RWPE2 (cell line): ENCODE measurements at regions not wholly inside any gene's neighbourhood (a gene's known extent, or its start where the extent isn't known, plus 50 kb on each side); places are given as distances from the start of the nearest gene placed in this dataset.

Experiments used
- ATAC-seq: fragments of 200-7000 bp; cut with Tn5 transposase; 3 replicates; pipeline ENCODE4 v1.9.1; 2021; ENCODE audit warnings: low read depth
- DNase-seq: peaks from one replicate; pipeline ENCODE4 v3.0.0-alpha.2; 2020; ENCODE audit warnings: low spot score
- H3K27ac ChIP-seq: fragments of 450-650 bp; 2 replicates; pipeline ENCODE4 v1.5.1; 2017; ENCODE audit warnings: mild to moderate bottlenecking; ENCODE audit not compliant: poor library complexity, severe bottlenecking
- H3K27me3 ChIP-seq: fragments of 250-450 bp; sonication (Bioruptor Pico); 2 replicates; pipeline ENCODE4 v1.5.1; 2021; ENCODE audit warnings: mild to moderate bottlenecking, moderate library complexity; ENCODE audit not compliant: insufficient read depth, poor library complexity, severe bottlenecking
- H3K36me3 ChIP-seq: fragments of 250-450 bp; sonication (Bioruptor Pico); 2 replicates; pipeline ENCODE4 v1.5.1; 2020; ENCODE audit warnings: low read depth, mild to moderate bottlenecking, moderate library complexity
- H3K4me1 ChIP-seq: fragments of 250-450 bp; sonication (Bioruptor Pico); 2 replicates; pipeline ENCODE4 v1.5.1; 2021; ENCODE audit warnings: mild to moderate bottlenecking, moderate library complexity; ENCODE audit not compliant: insufficient read depth, poor library complexity, severe bottlenecking
- H3K4me3 ChIP-seq: fragments of 250-450 bp; sonication (Bioruptor Pico); 2 replicates; pipeline ENCODE4 v1.5.1; 2021; ENCODE audit warnings: mild to moderate bottlenecking, moderate library complexity; ENCODE audit not compliant: severe bottlenecking
- H3K9me3 ChIP-seq: fragments of 250-450 bp; sonication (Bioruptor Pico); 2 replicates; pipeline ENCODE4 v1.5.1; 2021; ENCODE audit warnings: mild to moderate bottlenecking, moderate library complexity; ENCODE audit not compliant: severe bottlenecking
- TF ChIP-seq, protein P1 (sequence below): fragments of 450-650 bp; IDR thresholded peaks from one replicate; pipeline ENCODE4 v1.5.1; 2017; ENCODE audit warnings: mild to moderate bottlenecking, moderate library complexity; ENCODE audit not compliant: poor library complexity, severe bottlenecking

DNA sequence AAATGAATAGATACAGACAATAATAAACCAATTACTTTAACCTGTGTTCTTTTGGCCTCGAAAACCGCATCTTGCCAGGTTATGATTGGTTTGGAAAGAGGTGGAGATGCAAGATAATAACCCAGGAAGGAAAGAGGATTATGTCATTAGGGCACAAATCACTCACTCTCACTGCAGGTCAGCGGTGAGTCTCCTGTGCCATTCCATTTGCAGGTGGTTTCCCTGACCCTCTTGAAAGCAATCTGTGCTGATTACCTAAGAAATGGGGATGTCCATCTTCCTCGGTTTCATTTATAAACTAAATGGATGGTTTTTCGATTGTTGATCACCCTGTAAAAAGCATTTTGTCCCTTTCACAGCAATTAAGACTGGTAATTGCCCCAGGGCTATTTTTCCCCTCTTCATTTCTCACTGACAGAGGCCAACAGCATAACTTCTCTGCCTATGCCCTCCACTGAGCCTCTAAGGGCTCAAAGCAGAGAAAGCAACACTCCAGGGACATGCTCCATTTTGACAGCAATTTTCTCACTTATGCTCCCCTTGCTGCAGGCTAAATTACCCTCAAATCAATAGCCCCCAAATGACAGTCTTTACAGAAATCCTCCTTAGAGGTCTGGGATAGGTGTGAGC is 257.5 kb downstream of the IPMK start:
- H3K27me3 ChIP-seq, result no peaks in the 10 kb centered on the region
- no peaks in the 10 kb centered on the region for H3K36me3 ChIP-seq
- ATAC-seq (no peak), DNase-seq (no peak)
- no peaks in the 10 kb centered on the region for H3K9me3 ChIP-seq
- no peak overlapping the region for H3K27ac ChIP-seq
- no peak overlapping the region for H3K4me3 ChIP-seq
- TF ChIP-seq, protein P1, sequence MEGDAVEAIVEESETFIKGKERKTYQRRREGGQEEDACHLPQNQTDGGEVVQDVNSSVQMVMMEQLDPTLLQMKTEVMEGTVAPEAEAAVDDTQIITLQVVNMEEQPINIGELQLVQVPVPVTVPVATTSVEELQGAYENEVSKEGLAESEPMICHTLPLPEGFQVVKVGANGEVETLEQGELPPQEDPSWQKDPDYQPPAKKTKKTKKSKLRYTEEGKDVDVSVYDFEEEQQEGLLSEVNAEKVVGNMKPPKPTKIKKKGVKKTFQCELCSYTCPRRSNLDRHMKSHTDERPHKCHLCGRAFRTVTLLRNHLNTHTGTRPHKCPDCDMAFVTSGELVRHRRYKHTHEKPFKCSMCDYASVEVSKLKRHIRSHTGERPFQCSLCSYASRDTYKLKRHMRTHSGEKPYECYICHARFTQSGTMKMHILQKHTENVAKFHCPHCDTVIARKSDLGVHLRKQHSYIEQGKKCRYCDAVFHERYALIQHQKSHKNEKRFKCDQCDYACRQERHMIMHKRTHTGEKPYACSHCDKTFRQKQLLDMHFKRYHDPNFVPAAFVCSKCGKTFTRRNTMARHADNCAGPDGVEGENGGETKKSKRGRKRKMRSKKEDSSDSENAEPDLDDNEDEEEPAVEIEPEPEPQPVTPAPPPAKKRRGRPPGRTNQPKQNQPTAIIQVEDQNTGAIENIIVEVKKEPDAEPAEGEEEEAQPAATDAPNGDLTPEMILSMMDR, result no peak
- H3K4me1 ChIP-seq, result no peaks in the 10 kb centered on the region

DNA sequence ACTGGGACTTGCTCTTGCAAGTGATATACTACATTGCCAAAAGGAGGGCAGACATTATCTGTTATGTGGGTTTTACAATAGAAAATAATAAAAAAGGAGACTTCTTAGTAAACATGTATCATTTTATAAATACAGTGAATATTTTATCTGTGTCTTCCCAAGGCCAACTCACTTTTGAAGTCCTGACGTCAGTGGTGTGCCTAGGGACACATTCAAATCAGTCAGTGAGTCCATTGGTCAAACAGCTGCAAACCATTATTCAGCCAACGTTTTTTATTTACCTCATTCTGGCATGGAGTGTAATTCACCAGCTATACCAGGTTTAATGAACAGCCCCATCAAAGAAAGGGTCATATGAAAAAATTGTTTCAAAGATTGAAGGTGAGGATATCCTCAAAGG is 263.7 kb downstream of the IPMK start:
- ATAC-seq, result no peak
- no peaks in the 10 kb centered on the region for H3K27me3 ChIP-seq
- no peak overlapping the region for H3K4me3 ChIP-seq
- TF ChIP-seq, protein P1, result no peak
- H3K4me1 ChIP-seq, result no peaks in the 10 kb centered on the region
- H3K9me3 ChIP-seq, result no peaks in the 10 kb centered on the region
- H3K27ac ChIP-seq, result no peak overlapping the region
- H3K36me3 ChIP-seq, result no peaks in the 10 kb centered on the region
- no peak for DNase-seq

DNA sequence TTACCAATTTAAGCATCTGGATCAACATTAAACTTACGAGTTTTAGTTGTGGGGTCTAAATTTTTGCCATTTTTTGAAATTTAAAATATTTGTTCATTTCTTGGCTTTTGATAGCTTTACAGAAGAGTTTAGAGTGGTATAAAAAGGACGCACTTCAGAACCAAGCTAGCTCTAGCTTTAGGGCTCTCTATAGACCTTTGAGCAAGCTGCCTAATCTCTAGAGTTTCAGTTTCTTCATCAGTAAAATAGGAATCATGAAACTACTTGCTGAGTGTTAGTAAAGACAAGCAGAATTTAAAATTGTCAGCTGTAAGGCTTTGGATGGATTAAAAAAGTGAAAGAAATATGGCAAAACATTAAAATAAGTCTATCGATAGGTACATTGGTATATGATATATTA is 266.5 kb downstream of the IPMK start:
- no peaks in the 10 kb centered on the region for H3K9me3 ChIP-seq
- DNase-seq (no peak), ATAC-seq (no peak)
- no peak overlapping the region for H3K27ac ChIP-seq
- no peaks in the 10 kb centered on the region for H3K36me3 ChIP-seq
- H3K4me3 ChIP-seq, result no peak overlapping the region
- H3K4me1 ChIP-seq, result no peaks in the 10 kb centered on the region
- TF ChIP-seq, protein P1, result no peak
- no peaks in the 10 kb centered on the region for H3K27me3 ChIP-seq

DNA sequence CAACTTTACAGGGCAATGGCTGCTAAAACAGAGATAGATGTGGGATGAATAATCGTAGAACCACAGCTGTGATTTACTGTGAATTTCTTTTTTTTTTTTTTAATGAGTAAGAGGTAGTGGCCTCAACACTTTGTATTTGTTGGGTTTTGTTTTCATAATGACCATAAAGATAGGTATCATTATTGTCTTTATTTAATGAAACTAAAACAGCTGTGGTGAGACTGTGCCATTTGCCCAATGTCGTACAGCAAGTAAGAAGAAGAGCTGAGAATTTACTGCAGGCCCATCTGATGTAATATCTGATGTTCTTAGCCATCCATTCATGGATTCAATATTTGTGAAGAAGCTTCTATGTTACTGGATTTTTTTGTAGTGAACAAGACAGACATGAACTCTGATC is 271.2 kb downstream of the IPMK start:
- H3K4me3 ChIP-seq, result no peak overlapping the region
- H3K4me1 ChIP-seq, result peaks cover 16% of the 10 kb centered on the region
- ATAC-seq, result no peak
- no peaks in the 10 kb centered on the region for H3K36me3 ChIP-seq
- DNase-seq, result no peak
- no peak overlapping the region for H3K27ac ChIP-seq
- no peaks in the 10 kb centered on the region for H3K9me3 ChIP-seq
- H3K27me3 ChIP-seq, result no peaks in the 10 kb centered on the region
- TF ChIP-seq, protein P1, result no peak

DNA sequence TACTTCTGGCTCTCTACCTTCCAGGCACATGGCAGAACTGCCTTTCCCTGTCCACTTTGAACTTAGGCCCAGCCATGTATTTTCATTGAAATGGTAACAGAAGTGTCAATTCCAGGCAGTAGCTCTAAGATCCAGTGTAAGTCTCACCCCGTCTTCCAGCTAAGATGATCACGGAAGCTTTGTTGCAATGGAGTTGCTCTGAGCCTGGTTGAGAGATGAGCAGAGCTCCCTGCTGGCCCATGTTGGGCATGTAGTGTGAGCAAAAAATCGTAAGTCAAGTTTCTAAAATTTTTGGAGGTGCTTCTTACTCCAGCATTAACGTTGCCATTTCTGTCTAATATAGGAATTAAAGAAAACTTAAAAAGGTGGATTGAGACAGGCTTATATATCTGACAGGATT is 274.4 kb downstream of the IPMK start:
- Histone ChIP-seq H3K9me3 (no peaks in the 10 kb centered on the region), H3K27ac (peak overlapping the region; percentile 33), H3K4me3 (no peak overlapping the region), H3K4me1 (peaks cover 16% of the 10 kb centered on the region), H3K36me3 (no peaks in the 10 kb centered on the region), H3K27me3 (no peaks in the 10 kb centered on the region)
- no peak; the same call in 1 of the 3 replicates for ATAC-seq
- DNase-seq, result no peak
- TF ChIP-seq, protein P1, result no peak
